IMR-90 (cell line): ENCODE measurements at regions not wholly inside any gene's neighbourhood (a gene's known extent, or its start where the extent isn't known, plus 50 kb on each side); places are given as distances from the start of the nearest gene placed in this dataset.

Source experiments
- ATAC-seq: fragments of 200-7000 bp; cut with Tn5 transposase; 2 replicates; pipeline ENCODE4 v1.9.1; 2020; ENCODE audit warnings: low read depth, mild to moderate bottlenecking, moderate library complexity
- BruUV-seq: library from RNA; stranded (reverse); fragments of 400-500 nt; replicated peaks from 2 replicates; lab custom pipeline; 2021; lab: Mats Ljungman, UMichigan
- CTCF ChIA-PET: fragments of 300-600 bp; formaldehyde crosslinking; extraction: SDS; loops from one replicate; lab custom pipeline; 2021; ENCODE audit warnings: antibody characterized with exemption; lab: Yijun Ruan, JAX
- POLR2A ChIA-PET: fragments of 300-600 bp; sonication (Branson Sonifier 250); formaldehyde crosslinking; loops from one replicate; lab custom pipeline; 2022; ENCODE audit warnings: antibody characterized with exemption; ENCODE audit not compliant: unreplicated experiment; lab: Charles Lee
- DNase-seq: peaks from one replicate; pipeline ENCODE4 v3.0.0; 2013
- H2AFZ ChIP-seq: replicated peaks from 2 replicates; pipeline ENCODE3; 2013; ENCODE audit warnings: low read length, mild to moderate bottlenecking; ENCODE audit not compliant: poor library complexity
- H2AK5ac ChIP-seq: 2 replicates; pipeline ENCODE4 v1.6.1; 2013; ENCODE audit warnings: low read depth, low read length, inconsistent platforms
- H2AK9ac ChIP-seq: replicated peaks from 2 replicates; pipeline ENCODE3; 2013; ENCODE audit warnings: mild to moderate bottlenecking, low read depth, low read length, moderate library complexity; ENCODE audit not compliant: poor library complexity
- H2BK120ac ChIP-seq: 2 replicates; pipeline ENCODE4 v1.6.1; 2013; ENCODE audit warnings: low read depth, low read length, inconsistent platforms
- H2BK15ac ChIP-seq: 3 replicates; pipeline ENCODE4 v1.6.1; 2013; ENCODE audit warnings: low read depth, low read length, inconsistent platforms
- H2BK20ac ChIP-seq: 2 replicates; pipeline ENCODE4 v1.6.1; 2013; ENCODE audit warnings: low read depth, mild to moderate bottlenecking, inconsistent platforms, low read length, moderate library complexity
- H2BK5ac ChIP-seq: 2 replicates; pipeline ENCODE4 v1.6.1; 2013; ENCODE audit warnings: mild to moderate bottlenecking, low read depth, low read length, inconsistent platforms; ENCODE audit not compliant: poor library complexity, severe bottlenecking
- H3K14ac ChIP-seq: replicated peaks from 2 replicates; pipeline ENCODE4 v1.6.1; 2013; ENCODE audit warnings: low read depth, low read length, inconsistent platforms
- H3K18ac ChIP-seq: 2 replicates; pipeline ENCODE4 v1.6.1; 2013; ENCODE audit warnings: low read depth, low read length, control low read depth
- H3K23ac ChIP-seq: 2 replicates; pipeline ENCODE4 v1.6.1; 2013; ENCODE audit warnings: low read depth, low read length, inconsistent platforms
- H3K27ac ChIP-seq: 2 replicates; pipeline ENCODE4 v1.5.1; 2013; ENCODE audit warnings: mild to moderate bottlenecking, control low read depth, low read length; ENCODE audit not compliant: insufficient read depth
- H3K27me3 ChIP-seq: 2 replicates; pipeline ENCODE4 v1.6.1; 2013; ENCODE audit warnings: low read length; ENCODE audit not compliant: control insufficient read depth, insufficient read depth
- H3K36me3 ChIP-seq: 2 replicates; pipeline ENCODE4 v1.6.1; 2013; ENCODE audit warnings: low read length, mixed read lengths; ENCODE audit not compliant: control insufficient read depth, insufficient read depth
- H3K4ac ChIP-seq: 2 replicates; pipeline ENCODE4 v1.6.1; 2013; ENCODE audit warnings: low read depth, low read length, inconsistent platforms
- H3K4me1 ChIP-seq: 2 replicates; pipeline ENCODE4 v1.6.1; 2013; ENCODE audit warnings: low read length, mixed read lengths; ENCODE audit not compliant: control insufficient read depth, insufficient read depth
- H3K4me2 ChIP-seq: 2 replicates; pipeline ENCODE4 v1.6.1; 2013; ENCODE audit warnings: low read depth, mild to moderate bottlenecking, control low read depth, low read length, moderate library complexity
- H3K4me3 ChIP-seq: 2 replicates; pipeline ENCODE4 v1.5.1; 2013; ENCODE audit warnings: low read depth, mild to moderate bottlenecking, control low read depth, low read length, moderate library complexity; ENCODE audit not compliant: insufficient read depth
- H3K56ac ChIP-seq: 2 replicates; pipeline ENCODE4 v1.6.1; 2013; ENCODE audit warnings: low read length, inconsistent platforms; ENCODE audit not compliant: insufficient read depth; ENCODE audit errors: extremely low read depth
- H3K79me1 ChIP-seq, 2 experiments: 2 replicates each; pipeline ENCODE4 v1.6.1; 2013; ENCODE audit warnings: low read length in 2 of 2, inconsistent platforms in 1 of 2, low read depth in 1 of 2
- H3K9ac ChIP-seq: 2 replicates; pipeline ENCODE4 v1.6.1; 2013; ENCODE audit warnings: low read depth, low read length, control low read depth
- H3K9me1 ChIP-seq: 2 replicates; pipeline ENCODE4 v1.6.1; 2013; ENCODE audit warnings: low read length, inconsistent platforms; ENCODE audit not compliant: insufficient read depth
- H3K9me3 ChIP-seq: 2 replicates; pipeline ENCODE4 v1.6.1; 2013; ENCODE audit warnings: low read length; ENCODE audit not compliant: control insufficient read depth, insufficient read depth
- H4K20me1 ChIP-seq: 2 replicates; pipeline ENCODE4 v1.6.1; 2013; ENCODE audit warnings: low read length, inconsistent platforms; ENCODE audit not compliant: insufficient read depth
- H4K5ac ChIP-seq: 2 replicates; pipeline ENCODE4 v1.6.1; 2013; ENCODE audit warnings: mild to moderate bottlenecking, low read depth, low read length, control low read depth
- H4K8ac ChIP-seq, 2 experiments: 2 replicates each; pipeline ENCODE4 v1.6.1; 2013; ENCODE audit warnings: low read depth in 2 of 2, low read length in 2 of 2, control low read depth in 1 of 2, inconsistent platforms in 1 of 2
- H4K91ac ChIP-seq: 2 replicates; pipeline ENCODE4 v1.6.1; 2013; ENCODE audit warnings: low read depth, low read length, inconsistent platforms; ENCODE audit not compliant: insufficient read depth
- MAFK ChIP-seq: IDR thresholded peaks from 2 replicates; pipeline ENCODE4 v1.6.1; 2012; ENCODE audit warnings: low read depth, low read length, improper control_type of control experiment
- POLR2A ChIP-seq: IDR thresholded peaks from 2 replicates; pipeline ENCODE4 v1.6.1; 2012; ENCODE audit warnings: mild to moderate bottlenecking, low read depth, low read length
- RAD21 ChIP-seq: IDR thresholded peaks from 2 replicates; pipeline ENCODE4 v1.6.1; 2012; ENCODE audit warnings: low read length, improper control_type of control experiment
- RCOR1 ChIP-seq: IDR thresholded peaks from 2 replicates; pipeline ENCODE4 v1.6.1; 2012; ENCODE audit warnings: mild to moderate bottlenecking, low read length, improper control_type of control experiment; ENCODE audit not compliant: insufficient replicate concordance
- RFX5 ChIP-seq: IDR thresholded peaks from 2 replicates; pipeline ENCODE4 v1.8.0; 2012; ENCODE audit warnings: low read depth, mild to moderate bottlenecking, low read length, moderate library complexity
- SMC3 ChIP-seq: fragments of 150-350 bp; IDR thresholded peaks from 2 replicates; pipeline ENCODE4 v1.6.1; 2016; ENCODE audit warnings: low read depth, mild to moderate bottlenecking, antibody characterized with exemption, low read length, moderate library complexity
- WGBS, 2 experiments: methylation state at CpG; one replicate each; pipeline versions ENCODE4 v1.1.5 to v1.1.7; 2013; ENCODE audit warnings: missing lambda C conversion rate in 2 of 2; ENCODE audit not compliant: insufficient read length in 1 of 2; ENCODE audit errors: extremely low coverage in 2 of 2; 5-methylcytosine and 5-hydroxymethylcytosine counted together
- dilution Hi-C: fragments of 300-500 bp; cut with HindIII; formaldehyde crosslinking; loops from one replicate; pipeline ENCODE4 v1.14.3; 2018; ENCODE audit warnings: low sequenced_read_pairs; ENCODE audit not compliant: unreplicated experiment
- in situ Hi-C: fragments of 300-500 bp; cut with MboI; formaldehyde crosslinking; loops from 3 replicates; pipeline ENCODE4 v1.14.3; 2019; ENCODE audit warnings: low sequenced_read_pairs, inconsistent platforms, mixed read lengths
- intact Hi-C: fragments of 100-400 bp; cut with micrococcal nuclease; formaldehyde crosslinking; loops from 2 replicates; pipeline ENCODE4 v1.10.0; 2022
- TF ChIP-seq, protein P1 (sequence below): fragments of 150-350 bp; IDR thresholded peaks from 2 replicates; pipeline ENCODE4 v1.6.1; 2016; ENCODE audit warnings: low read depth, mild to moderate bottlenecking, low read length, moderate library complexity, borderline replicate concordance
- TF ChIP-seq, protein P2 (sequence below): fragments of 150-350 bp; IDR thresholded peaks from 2 replicates; pipeline ENCODE4 v1.6.1; 2017; ENCODE audit warnings: mild to moderate bottlenecking, antibody characterized with exemption, low read length, low read depth

GRCh38 chr3:84260596-84260995 lies 698.2 kb upstream of the CADM2 start:
- in situ Hi-C loops (no loop called here), intact Hi-C loops (no loop called here), dilution Hi-C loops (no loop called here)
- no peak overlapping the region for H2BK15ac ChIP-seq
- H2BK5ac ChIP-seq = no peak overlapping the region
- H2AK9ac ChIP-seq = no peak overlapping the region
- H3K9ac ChIP-seq = no peak overlapping the region
- H3K14ac ChIP-seq = no peak overlapping the region
- no peak overlapping the region for H2BK20ac ChIP-seq
- H4K8ac ChIP-seq = no peak overlapping the region
- no peaks in the 10 kb centered on the region for H3K27me3 ChIP-seq
- TF ChIP-seq RCOR1 (no peak), MAFK (no peak), RAD21 (no peak), SMC3 (no peak), POLR2A (no peak), RFX5 (no peak)
- TF ChIP-seq, protein P1, sequence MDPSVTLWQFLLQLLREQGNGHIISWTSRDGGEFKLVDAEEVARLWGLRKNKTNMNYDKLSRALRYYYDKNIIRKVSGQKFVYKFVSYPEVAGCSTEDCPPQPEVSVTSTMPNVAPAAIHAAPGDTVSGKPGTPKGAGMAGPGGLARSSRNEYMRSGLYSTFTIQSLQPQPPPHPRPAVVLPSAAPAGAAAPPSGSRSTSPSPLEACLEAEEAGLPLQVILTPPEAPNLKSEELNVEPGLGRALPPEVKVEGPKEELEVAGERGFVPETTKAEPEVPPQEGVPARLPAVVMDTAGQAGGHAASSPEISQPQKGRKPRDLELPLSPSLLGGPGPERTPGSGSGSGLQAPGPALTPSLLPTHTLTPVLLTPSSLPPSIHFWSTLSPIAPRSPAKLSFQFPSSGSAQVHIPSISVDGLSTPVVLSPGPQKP = no peak
- TF ChIP-seq, protein P2, sequence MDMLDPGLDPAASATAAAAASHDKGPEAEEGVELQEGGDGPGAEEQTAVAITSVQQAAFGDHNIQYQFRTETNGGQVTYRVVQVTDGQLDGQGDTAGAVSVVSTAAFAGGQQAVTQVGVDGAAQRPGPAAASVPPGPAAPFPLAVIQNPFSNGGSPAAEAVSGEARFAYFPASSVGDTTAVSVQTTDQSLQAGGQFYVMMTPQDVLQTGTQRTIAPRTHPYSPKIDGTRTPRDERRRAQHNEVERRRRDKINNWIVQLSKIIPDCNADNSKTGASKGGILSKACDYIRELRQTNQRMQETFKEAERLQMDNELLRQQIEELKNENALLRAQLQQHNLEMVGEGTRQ = no peak
- no peak overlapping the region for H2BK120ac ChIP-seq
- H3K36me3 ChIP-seq = no peaks in the 10 kb centered on the region
- no peak overlapping the region for H2AFZ ChIP-seq
- H3K56ac ChIP-seq = no peak overlapping the region
- ChIA-PET POLR2A (no interaction called here), CTCF (interaction anchor here (0.6 kb wide), 1 partner anchor 780 kb away, joined by 3 read pairs; no protein-coding TSS in a partner anchor)
- WGBS, 2 experiments = no CpG with 5 or more reads among the region's 3 CpGs
- no peak overlapping the region for H3K27ac ChIP-seq
- no TSS peak for BruUV-seq
- H4K5ac ChIP-seq = no peak overlapping the region
- H4K20me1 ChIP-seq = no peaks in the 10 kb centered on the region
- H3K4me2 ChIP-seq = no peak overlapping the region
- H4K91ac ChIP-seq = no peak overlapping the region
- no peak overlapping the region for H3K4me3 ChIP-seq
- H3K4ac ChIP-seq = no peak overlapping the region
- no peak overlapping the region for H2AK5ac ChIP-seq
- H3K23ac ChIP-seq = no peak overlapping the region
- no peaks in the 10 kb centered on the region for H3K4me1 ChIP-seq
- H3K79me1 ChIP-seq = no peaks in the 10 kb centered on the region
- DNase-seq (no peak), ATAC-seq (no peak)
- no peaks in the 10 kb centered on the region for H3K9me3 ChIP-seq
- no peak overlapping the region for H3K18ac ChIP-seq
- no peaks in the 10 kb centered on the region for H3K9me1 ChIP-seq
